WI38 (cell line): ENCODE measurements at regions not wholly inside any gene's neighbourhood (a gene's known extent, or its start where the extent isn't known, plus 50 kb on each side); places are given as distances from the start of the nearest gene placed in this dataset.

Source experiments
- H3K4me3 ChIP-seq: 2 replicates; pipeline ENCODE4 v1.5.1; 2011; ENCODE audit warnings: low read depth, mild to moderate bottlenecking, control low read depth, low read length
- CTCF ChIP-seq: IDR thresholded peaks from 2 replicates; pipeline ENCODE4 v1.5.1; 2012; ENCODE audit warnings: low read depth, mild to moderate bottlenecking, control low read depth, low read length

GRCh38 chr17:72489272-72489641 is 368.4 kb downstream of the SOX9 start:
- H3K4me3 ChIP-seq, result no peak overlapping the region
- TF ChIP-seq CTCF, result no peak

GRCh38 chr17:72491102-72491501 is 370.3 kb downstream of the SOX9 start:
- no peak overlapping the region for H3K4me3 ChIP-seq
- TF ChIP-seq CTCF, result no peak

GRCh38 chr17:72492494-72492893 is 371.7 kb downstream of the SOX9 start:
- no peak for TF ChIP-seq CTCF

GRCh38 chr17:72492941-72493340 is 372.1 kb downstream of the SOX9 start:
- no peak overlapping the region for H3K4me3 ChIP-seq
- TF ChIP-seq CTCF, result no peak

More at GRCh38 chr17:72492494-72492893, 371.7 kb downstream of the SOX9 start:
- no peak overlapping the region for H3K4me3 ChIP-seq

- TF ChIP-seq CTCF, result no peak
- no peak overlapping the region for H3K4me3 ChIP-seq
These were observed 373.7 kb downstream of the SOX9 start for GRCh38 chr17:72494566-72494965.

GRCh38 chr17:72496461-72496860 is 375.6 kb downstream of the SOX9 start:
- no peak overlapping the region for H3K4me3 ChIP-seq
- no peak for TF ChIP-seq CTCF

GRCh38 chr17:72497915-72498314 is 377.1 kb downstream of the SOX9 start:
- no peak for TF ChIP-seq CTCF
- H3K4me3 ChIP-seq, result no peak overlapping the region
